Adrenal gland (tissue), 9 donors: ENCODE measurements at regions not wholly inside any gene's neighbourhood (a gene's known extent, or its start where the extent isn't known, plus 50 kb on each side); places are given as distances from the start of the nearest gene placed in this dataset.
"Not testable (repeated sequence)": the region's sequence is repeated elsewhere in the genome, so short reads cannot be mapped to it uniquely, and the experiment has no call there.

Experiments used
- DNase-seq, 7 donors: peaks; one replicate each; pipeline ENCODE4 v3.0.0-alpha.2; 2019 to 2020
- H3K27ac ChIP-seq, 5 donors: fragments of 200-600 bp; sonication (generic) in 4 of 5; 1 replicate in 3 of 5; 2 replicates in 2 of 5; pipeline versions ENCODE4 v1.5.1 to v1.8.0; 2016 to 2020; ENCODE audit warnings: mild to moderate bottlenecking in 1 of 5
- H3K27me3 ChIP-seq: fragments of 200-600 bp; 2 replicates; pipeline ENCODE4 v1.8.0; 2021
- H3K36me3 ChIP-seq, 2 donors: fragments of 200-600 bp; replicated peaks in 1 of 2; 1 replicate in 1 of 2; 2 replicates in 1 of 2; pipeline versions ENCODE4 v1.5.1 to v1.8.0; 2018 to 2022
- H3K4me1 ChIP-seq, 2 donors: fragments of 200-600 bp; replicated peaks in 1 of 2; 1 replicate in 1 of 2; 2 replicates in 1 of 2; pipeline versions ENCODE4 v1.5.1 to v1.8.0; 2018 to 2021
- H3K4me3 ChIP-seq, 4 donors: fragments of 200-600 bp; sonication (generic) in 3 of 4; one replicate each; pipeline ENCODE4 v1.5.1; 2016 to 2018
- H3K9me3 ChIP-seq, 3 donors: fragments of 200-600 bp; sonication (generic) in 1 of 3; replicated peaks in 1 of 3; 1 replicate in 2 of 3; 2 replicates in 1 of 3; pipeline versions ENCODE4 v1.5.1 to v1.8.0; 2016 to 2021
- POLR2A ChIP-seq, 2 donors: fragments of 450-650 bp; IDR thresholded peaks; one replicate each; pipeline ENCODE4 v1.6.1; 2017; ENCODE audit warnings: antibody characterized with exemption in 2 of 2, mild to moderate bottlenecking in 2 of 2, moderate library complexity in 1 of 2
- WGBS, 4 donors: extraction: QIAGEN DNeasy Blood & Tissue Kit in 2 of 4; methylation state at CpG; one replicate each; pipeline versions ENCODE4 v1.1.5 to v1.1.7; 2013 to 2017; 5-methylcytosine and 5-hydroxymethylcytosine counted together
- intact Hi-C, 2 donors: fragments of 100-400 bp; cut with DNase I; formaldehyde crosslinking; loops; one replicate each; pipeline versions ENCODE4 v1.14.1 to v1.15.0; 2022 to 2023
- TF ChIP-seq, protein P1 (sequence below), 6 experiments: fragments of 450-650 bp in 4 of 6; fragments of 200-600 bp in 2 of 6; sonication (generic) in 1 of 6; IDR thresholded peaks; 1 replicate in 5 of 6; 2 replicates in 1 of 6; pipeline versions ENCODE4 v1.5.1 to v1.8.0; 2016 to 2021; ENCODE audit warnings: antibody characterized with exemption in 6 of 6, mild to moderate bottlenecking in 2 of 6, moderate library complexity in 1 of 6
- donor health status: healthy with polysubstance abuse.
- donor health status: Bipolar disorder and iron deficiency.
- donor health status: DM: yes; HTN: yes; CAD: no.
- donor health status: DM: no; HTN: no; CAD: no.
- donor health status: DM: no; HTN: no; CAD: no.

- Histone ChIP-seq H3K36me3 (no peaks in the 10 kb centered on the region), H3K4me3 (no peak overlapping the region), H3K9me3 (no peaks in the 10 kb centered on the region), H3K4me1 (no peaks in the 10 kb centered on the region), H3K27me3 (no peaks in the 10 kb centered on the region), H3K27ac (no peak overlapping the region)
- no peak for DNase-seq
- intact Hi-C loops: no loop called here
- 41 to 85% (median 74%) methylated on average over 1 of the region's 1 CpG for WGBS, 4 donors
- TF ChIP-seq, protein P1, sequence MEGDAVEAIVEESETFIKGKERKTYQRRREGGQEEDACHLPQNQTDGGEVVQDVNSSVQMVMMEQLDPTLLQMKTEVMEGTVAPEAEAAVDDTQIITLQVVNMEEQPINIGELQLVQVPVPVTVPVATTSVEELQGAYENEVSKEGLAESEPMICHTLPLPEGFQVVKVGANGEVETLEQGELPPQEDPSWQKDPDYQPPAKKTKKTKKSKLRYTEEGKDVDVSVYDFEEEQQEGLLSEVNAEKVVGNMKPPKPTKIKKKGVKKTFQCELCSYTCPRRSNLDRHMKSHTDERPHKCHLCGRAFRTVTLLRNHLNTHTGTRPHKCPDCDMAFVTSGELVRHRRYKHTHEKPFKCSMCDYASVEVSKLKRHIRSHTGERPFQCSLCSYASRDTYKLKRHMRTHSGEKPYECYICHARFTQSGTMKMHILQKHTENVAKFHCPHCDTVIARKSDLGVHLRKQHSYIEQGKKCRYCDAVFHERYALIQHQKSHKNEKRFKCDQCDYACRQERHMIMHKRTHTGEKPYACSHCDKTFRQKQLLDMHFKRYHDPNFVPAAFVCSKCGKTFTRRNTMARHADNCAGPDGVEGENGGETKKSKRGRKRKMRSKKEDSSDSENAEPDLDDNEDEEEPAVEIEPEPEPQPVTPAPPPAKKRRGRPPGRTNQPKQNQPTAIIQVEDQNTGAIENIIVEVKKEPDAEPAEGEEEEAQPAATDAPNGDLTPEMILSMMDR (IDR thresholded peaks at IDR 0.05): no peak
These were observed 203.8 kb upstream of the ACO1 start for GRCh38 chr9:32180597-32180996.

DNA sequence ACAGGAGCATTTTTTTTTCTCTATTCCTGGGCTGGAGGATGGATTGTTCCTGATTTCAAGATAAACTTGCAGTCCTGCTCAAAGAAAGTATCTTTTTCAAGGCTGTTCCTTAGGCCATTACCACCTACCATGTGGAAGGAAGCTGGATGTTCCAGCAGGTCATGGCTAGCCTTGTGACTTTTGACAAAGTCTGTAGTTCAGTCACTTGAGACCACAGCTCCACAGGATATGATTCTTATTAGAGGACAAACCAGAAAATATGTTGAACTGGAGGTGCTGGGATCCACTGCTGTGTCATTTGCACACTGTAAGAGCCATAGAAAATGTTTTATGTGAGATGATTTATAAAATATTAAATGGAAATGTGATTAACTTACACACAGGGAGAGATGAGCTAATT, 184.2 kb upstream of the ACO1 start:
- H3K36me3 ChIP-seq: no peaks in the 10 kb centered on the region
- H3K27me3 ChIP-seq: no peaks in the 10 kb centered on the region
- H3K27ac ChIP-seq: no peak overlapping the region
- TF ChIP-seq, protein P1 (IDR thresholded peaks at IDR 0.05): no peak
- TF ChIP-seq POLR2A (IDR thresholded peaks at IDR 0.05): no peak
- DNase-seq: no peak
- H3K9me3 ChIP-seq: no peaks in the 10 kb centered on the region
- no peaks in the 10 kb centered on the region for H3K4me1 ChIP-seq
- intact Hi-C loops: no loop called here
- no peak overlapping the region for H3K4me3 ChIP-seq

GRCh38 chr9:32200896-32201295, 183.5 kb upstream of the ACO1 start:
- no peaks in the 10 kb centered on the region for H3K36me3 ChIP-seq
- intact Hi-C loops: no loop called here
- no peaks in the 10 kb centered on the region for H3K9me3 ChIP-seq
- H3K4me3 ChIP-seq: no peak overlapping the region
- no peaks in the 10 kb centered on the region for H3K4me1 ChIP-seq
- no peak for DNase-seq
- no peaks in the 10 kb centered on the region for H3K27me3 ChIP-seq
- TF ChIP-seq, protein P1 (IDR thresholded peaks at IDR 0.05): no peak
- no peak for TF ChIP-seq POLR2A (IDR thresholded peaks at IDR 0.05)
- H3K27ac ChIP-seq: no peak overlapping the region

- H3K4me3 ChIP-seq, H3K36me3 ChIP-seq, intact Hi-C loops, H3K9me3 ChIP-seq, H3K27me3 ChIP-seq, H3K27ac ChIP-seq, H3K4me1 ChIP-seq, DNase-seq: not testable (repeated sequence)
- WGBS, 4 donors: 51 to 64% (median 55%) methylated on average over 3 of the region's 3 CpGs
These were observed 175.3 kb upstream of the ACO1 start for GRCh38 chr9:32209164-32209563.

GRCh38 chr9:32218100-32218767, 166.2 kb upstream of the ACO1 start:
- DNase-seq: no peak
- Histone ChIP-seq H3K4me3 (no peak overlapping the region), H3K36me3 (no peaks in the 10 kb centered on the region), H3K27me3 (no peaks in the 10 kb centered on the region), H3K9me3 (no peaks in the 10 kb centered on the region), H3K27ac (no peak overlapping the region), H3K4me1 (no peaks in the 10 kb centered on the region)
- TF ChIP-seq, protein P1 (IDR thresholded peaks at IDR 0.05): no peak
- no peak for TF ChIP-seq POLR2A (IDR thresholded peaks at IDR 0.05)
- intact Hi-C loops: no loop called here
